Right lobe of liver (tissue), 4 donors: ENCODE measurements at regions not wholly inside any gene's neighbourhood (a gene's known extent, or its start where the extent isn't known, plus 50 kb on each side); places are given as distances from the start of the nearest gene placed in this dataset.

Experiments used
- CTCF ChIP-seq, 4 donors: fragments of 200-600 bp in 3 of 4; fragments of 450-650 bp in 1 of 4; IDR thresholded peaks; one replicate each; pipeline versions ENCODE4 v1.5.1 to v1.8.0; 2016 to 2022; ENCODE audit warnings: antibody characterized with exemption in 4 of 4, mild to moderate bottlenecking in 2 of 4
- POLR2A ChIP-seq: fragments of 450-650 bp; IDR thresholded peaks from one replicate; pipeline ENCODE4 v1.6.1; 2017; ENCODE audit warnings: antibody characterized with exemption, mild to moderate bottlenecking
- donor health status: DM: no; HTN: no; CAD: no.
- donor health status: DM: no; HTN: no; CAD: no.
- donor health status: DM: no; HTN: yes; CAD: no.

DNA sequence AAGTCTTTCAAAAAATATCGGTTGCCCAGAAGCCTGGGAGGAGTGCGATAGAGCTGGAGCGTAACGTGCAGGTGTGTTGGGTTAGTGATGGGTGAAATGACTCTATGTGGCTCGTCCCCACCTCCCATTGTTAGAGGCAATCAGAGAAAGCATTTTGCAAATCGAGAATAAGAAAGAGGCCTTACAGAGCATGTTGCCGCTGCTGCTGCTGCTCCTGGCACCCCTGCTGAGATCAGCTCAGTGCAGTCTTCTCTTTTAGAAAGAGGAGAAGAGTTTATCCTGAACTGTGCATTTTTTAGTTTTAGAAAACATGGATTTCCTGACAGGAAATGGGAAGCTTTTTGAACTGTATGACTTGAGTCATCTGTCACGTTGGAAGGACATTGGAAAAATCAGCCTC lies 774.5 kb upstream of the RBFOX1 start:
- TF ChIP-seq CTCF (IDR thresholded peaks at IDR 0.05) (no peak), POLR2A (no peak)
